Thymus (tissue), 11 donors: ENCODE measurements at regions not wholly inside any gene's neighbourhood (a gene's known extent, or its start where the extent isn't known, plus 50 kb on each side); places are given as distances from the start of the nearest gene placed in this dataset.
A peak's percentile ranks its signal among the peaks of the same experiment; 100 is the strongest.

ENCODE experiments used
- DNase-seq, 9 donors: peaks; one replicate each; pipeline ENCODE4 v3.0.0-alpha.2; 2013; ENCODE audit warnings: low spot score in 9 of 9, low read depth in 6 of 9, missing footprints in 1 of 9
- H3K27ac ChIP-seq, 2 donors: one replicate each; pipeline ENCODE4 v1.5.1; 2013; ENCODE audit warnings: control low read depth in 1 of 2, low read depth in 1 of 2, low read length in 1 of 2, mild to moderate bottlenecking in 1 of 2, moderate library complexity in 1 of 2
- H3K27me3 ChIP-seq, 2 donors: one replicate each; pipeline ENCODE4 v1.5.1; 2013; ENCODE audit warnings: low read length in 1 of 2; ENCODE audit not compliant: control insufficient read depth in 2 of 2, insufficient read depth in 1 of 2
- H3K36me3 ChIP-seq, 2 donors: one replicate each; pipeline ENCODE4 v1.5.1; 2013; ENCODE audit warnings: low read length in 1 of 2, mild to moderate bottlenecking in 1 of 2, moderate library complexity in 1 of 2; ENCODE audit not compliant: control insufficient read depth in 2 of 2, insufficient read depth in 2 of 2
- H3K4me1 ChIP-seq, 2 donors: one replicate each; pipeline ENCODE4 v1.5.1; 2013; ENCODE audit warnings: low read length in 2 of 2; ENCODE audit not compliant: control insufficient read depth in 2 of 2, insufficient read depth in 2 of 2
- H3K4me3 ChIP-seq, 2 donors: one replicate each; pipeline ENCODE4 v1.5.1; 2013; ENCODE audit warnings: low read length in 2 of 2, control low read depth in 1 of 2, mild to moderate bottlenecking in 1 of 2
- H3K9me3 ChIP-seq, 2 donors: one replicate each; pipeline ENCODE4 v1.5.1; 2013; ENCODE audit warnings: low read length in 1 of 2, mild to moderate bottlenecking in 1 of 2; ENCODE audit not compliant: control insufficient read depth in 2 of 2, insufficient read depth in 1 of 2
- WGBS: extraction: QIAGEN DNeasy Blood & Tissue Kit; methylation state at CpG from one replicate; pipeline ENCODE4 v1.1.7; 2013; 5-methylcytosine and 5-hydroxymethylcytosine counted together
- donor health status: healthy.

DNA sequence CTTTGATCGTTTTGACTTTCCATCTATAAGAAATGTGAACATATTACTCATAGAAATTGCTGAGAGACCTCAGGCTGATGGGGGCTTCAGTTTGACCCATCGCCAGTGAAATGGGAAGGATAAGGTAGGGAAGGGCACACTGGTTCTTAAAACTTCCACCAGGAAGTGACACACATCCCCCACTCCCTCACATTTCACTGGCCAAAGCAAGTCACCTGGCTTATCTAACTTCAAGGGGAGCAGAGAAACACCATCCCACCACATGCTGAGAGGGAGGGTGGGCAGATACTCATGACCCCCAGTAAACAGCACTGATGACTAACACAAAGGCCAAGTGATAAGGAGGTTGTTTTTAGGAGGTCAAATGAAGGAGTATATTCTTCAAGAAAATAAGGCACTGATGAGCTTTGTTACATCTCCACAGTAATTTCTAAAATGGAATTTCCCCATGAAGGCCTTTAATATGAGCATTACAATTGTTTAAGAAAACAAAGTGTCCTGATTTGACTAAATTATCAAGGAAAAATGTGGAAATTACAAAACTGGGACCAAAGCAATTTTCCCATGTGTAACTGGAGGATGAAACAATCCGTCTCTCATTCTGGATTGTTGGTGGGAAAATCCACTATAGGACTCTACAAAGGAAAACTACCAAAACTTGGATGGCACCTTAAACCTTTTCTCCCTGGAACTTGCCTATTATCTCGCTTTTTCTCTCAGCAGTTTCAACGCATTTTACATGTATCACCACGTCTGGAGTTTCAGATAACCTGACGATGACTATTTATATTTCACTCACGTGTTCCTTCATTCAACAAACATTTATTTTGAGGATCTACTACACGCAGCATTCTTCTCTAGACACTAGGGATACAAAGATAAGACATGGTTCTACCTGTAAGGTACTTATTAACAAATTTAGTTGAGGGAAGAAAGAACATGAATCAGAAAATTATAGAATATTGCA, 91.8 kb upstream of the EEA1 start:
- H3K36me3 ChIP-seq, result no peaks in the 10 kb centered on the region
- no peaks in the 10 kb centered on the region for H3K4me1 ChIP-seq
- H3K27ac ChIP-seq, result no peak overlapping the region
- no peak for DNase-seq
- no peak overlapping the region for H3K4me3 ChIP-seq
- H3K27me3 ChIP-seq, result no peaks in the 10 kb centered on the region
- WGBS, result 88% methylated on average over 9 of the region's 9 CpGs
- H3K9me3 ChIP-seq, result no peaks in the 10 kb centered on the region

DNA sequence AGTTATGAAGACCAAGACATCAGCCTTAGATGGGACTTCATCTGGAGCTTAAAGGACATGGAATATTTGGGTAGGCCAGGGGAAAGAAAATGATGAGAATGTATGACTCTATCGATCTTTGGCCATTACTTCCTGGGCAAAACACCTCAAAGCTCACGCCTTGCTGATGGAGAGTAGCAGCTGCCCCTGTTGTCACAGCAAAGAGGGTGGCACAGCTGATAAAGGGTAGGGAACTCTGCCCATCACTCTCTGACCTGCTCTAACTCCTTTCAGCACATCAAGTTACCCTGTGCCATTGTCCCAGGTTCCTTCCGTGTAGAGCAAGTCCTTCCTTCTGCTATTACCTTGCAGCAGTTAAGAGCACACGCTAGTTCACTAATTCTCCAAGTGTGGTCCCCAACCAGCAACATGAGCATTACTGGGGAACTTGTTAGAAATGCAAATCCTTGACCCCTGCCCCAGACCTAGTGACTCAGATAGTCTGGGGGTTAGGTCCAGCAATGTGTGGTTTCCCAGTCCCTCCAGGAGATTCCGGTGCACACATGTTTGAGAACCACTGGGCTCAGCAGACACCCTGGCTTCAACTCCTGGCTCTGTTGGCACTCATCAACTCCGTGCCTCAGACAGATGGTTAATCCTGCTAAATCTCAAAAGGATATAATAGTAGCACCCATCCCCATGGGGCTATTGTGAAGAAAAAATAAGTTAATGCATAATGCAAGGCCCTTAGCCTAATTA, 93.7 kb upstream of the EEA1 start:
- no peak for DNase-seq
- 97% methylated on average over 6 of the region's 6 CpGs for WGBS

DNA sequence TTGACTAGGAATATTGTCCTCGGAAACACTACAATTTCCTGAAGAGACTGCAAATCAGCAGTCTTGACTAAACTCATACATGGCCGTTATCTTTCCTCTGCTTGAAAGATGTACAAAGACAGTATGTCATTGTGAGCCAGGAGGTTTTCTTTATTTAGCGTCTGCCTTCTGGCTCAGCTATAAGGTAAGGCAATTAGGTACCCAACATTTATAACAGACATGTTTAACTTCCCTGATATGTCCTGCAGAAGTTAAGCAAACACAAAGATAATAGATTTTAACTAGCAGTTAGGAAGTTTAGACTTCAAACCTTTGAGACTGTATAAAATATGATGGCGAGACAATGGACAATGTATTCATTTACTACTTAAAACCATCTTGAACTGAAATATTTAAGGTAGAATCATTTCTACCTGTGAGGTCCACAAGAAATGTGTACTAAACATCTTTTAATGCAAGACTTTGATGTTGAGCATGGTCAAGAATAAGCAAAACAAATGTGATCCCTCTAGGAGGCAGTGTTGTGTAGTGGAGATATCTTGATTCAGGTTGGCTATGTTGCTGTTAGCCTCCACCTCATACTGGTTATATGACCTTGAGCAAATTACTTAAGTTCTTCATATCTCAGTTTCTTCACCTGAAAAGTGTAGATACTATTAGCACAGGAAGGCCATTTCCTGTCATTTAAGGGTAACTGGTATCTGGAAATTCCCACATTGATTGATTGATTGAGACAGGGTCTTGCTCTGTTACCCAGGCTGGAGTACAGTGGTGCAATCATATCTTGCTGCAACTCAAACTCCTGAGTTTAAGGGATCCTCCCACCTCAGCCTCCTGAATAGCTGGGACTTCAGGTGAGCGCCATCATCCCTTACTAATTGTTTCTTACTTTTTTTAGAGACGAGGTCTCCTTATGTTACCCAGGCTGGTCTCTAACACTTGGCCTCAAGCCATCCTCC, 96.3 kb upstream of the EEA1 start:
- DNase-seq, result peak in 8 of 9 donors; percentile 12 to 60 (median 18)
- H3K27ac ChIP-seq, result no peak overlapping the region
- H3K36me3 ChIP-seq, result no peaks in the 10 kb centered on the region
- no peak overlapping the region for H3K4me3 ChIP-seq
- no peaks in the 10 kb centered on the region for H3K27me3 ChIP-seq
- no peaks in the 10 kb centered on the region for H3K9me3 ChIP-seq
- WGBS, result 97% methylated on average over 6 of the region's 6 CpGs
- H3K4me1 ChIP-seq, result no peaks in the 10 kb centered on the region

More for the DNA sequence above, 93.7 kb upstream of the EEA1 start:
- Histone ChIP-seq H3K27me3 (no peaks in the 10 kb centered on the region), H3K27ac (no peak overlapping the region), H3K36me3 (no peaks in the 10 kb centered on the region), H3K4me3 (no peak overlapping the region), H3K9me3 (no peaks in the 10 kb centered on the region), H3K4me1 (no peaks in the 10 kb centered on the region)

DNA sequence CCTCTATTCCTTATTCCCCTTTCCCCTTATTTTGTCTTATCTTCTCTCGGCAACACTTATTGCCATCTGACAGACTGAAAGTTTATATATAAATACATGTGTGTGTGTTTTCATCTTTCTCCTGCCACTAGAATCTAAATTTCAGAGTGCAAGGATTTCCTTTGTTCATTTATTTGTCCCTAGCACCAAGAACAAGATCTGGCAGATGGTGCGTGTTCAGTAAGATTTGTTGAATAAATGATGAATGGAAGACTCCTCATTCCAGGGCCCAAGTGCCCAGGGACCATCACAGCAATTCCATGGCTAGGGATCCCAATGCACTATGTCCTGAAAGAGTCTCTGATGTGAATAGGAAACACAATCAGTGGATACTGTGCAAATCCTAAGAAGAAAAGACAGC, 97.9 kb upstream of the EEA1 start:
- H3K27ac ChIP-seq, result no peak overlapping the region
- DNase-seq, result no peak
- H3K36me3 ChIP-seq, result no peaks in the 10 kb centered on the region
- H3K4me3 ChIP-seq, result no peak overlapping the region
- H3K4me1 ChIP-seq, result no peaks in the 10 kb centered on the region
- H3K27me3 ChIP-seq, result no peaks in the 10 kb centered on the region
- no peaks in the 10 kb centered on the region for H3K9me3 ChIP-seq
- WGBS, result 100% methylated on average over 2 of the region's 2 CpGs

DNA sequence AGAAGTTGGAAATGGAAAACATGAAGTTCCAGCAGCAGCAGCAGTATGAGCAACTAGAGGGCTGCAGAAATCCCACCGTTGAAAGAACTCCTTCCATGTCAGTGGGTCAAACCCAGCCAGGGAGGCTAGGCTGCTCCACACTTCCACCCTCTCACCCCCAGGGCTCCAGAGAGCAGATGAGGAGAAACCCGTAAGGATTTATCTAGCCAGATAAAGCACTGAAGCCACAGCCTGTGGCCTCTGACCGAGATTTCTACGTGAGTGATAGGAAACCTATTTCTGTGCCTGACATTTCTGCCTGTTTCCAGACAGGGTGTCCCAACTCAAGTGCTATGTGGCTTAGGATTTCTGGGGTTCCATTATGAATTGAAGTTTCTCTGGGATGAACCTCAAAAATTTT, 100.0 kb upstream of the EEA1 start:
- DNase-seq, result no peak
- no peaks in the 10 kb centered on the region for H3K4me1 ChIP-seq
- no peak overlapping the region for H3K4me3 ChIP-seq
- no peaks in the 10 kb centered on the region for H3K9me3 ChIP-seq
- 96% methylated on average over 4 of the region's 4 CpGs for WGBS
- H3K36me3 ChIP-seq, result no peaks in the 10 kb centered on the region
- H3K27ac ChIP-seq, result no peak overlapping the region
- H3K27me3 ChIP-seq, result no peaks in the 10 kb centered on the region

DNA sequence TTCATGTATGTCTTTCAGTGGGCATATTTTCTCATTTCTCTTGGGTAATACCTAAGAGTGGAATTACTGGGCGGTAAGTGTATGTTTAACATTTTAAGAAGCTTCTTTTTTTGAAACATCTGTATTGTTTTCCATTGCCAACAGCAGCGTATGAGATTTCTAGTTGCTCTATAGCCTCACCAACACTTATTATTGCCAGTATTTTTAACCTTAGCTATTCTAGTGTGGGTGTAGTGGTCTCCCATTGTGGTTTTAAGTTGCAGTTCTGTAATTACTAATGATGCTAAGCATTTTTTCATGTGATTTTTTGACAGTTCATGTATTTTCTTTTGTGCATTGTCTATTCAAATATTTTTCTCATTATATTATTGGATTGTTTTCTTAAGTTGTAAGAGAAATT, 101.9 kb upstream of the EEA1 start:
- no peak for DNase-seq
- no peaks in the 10 kb centered on the region for H3K9me3 ChIP-seq
- H3K27me3 ChIP-seq, result no peaks in the 10 kb centered on the region
- no peak overlapping the region for H3K27ac ChIP-seq
- H3K4me1 ChIP-seq, result no peaks in the 10 kb centered on the region
- no peak overlapping the region for H3K4me3 ChIP-seq
- 67% methylated on average over 2 of the region's 2 CpGs for WGBS
- no peaks in the 10 kb centered on the region for H3K36me3 ChIP-seq

DNA sequence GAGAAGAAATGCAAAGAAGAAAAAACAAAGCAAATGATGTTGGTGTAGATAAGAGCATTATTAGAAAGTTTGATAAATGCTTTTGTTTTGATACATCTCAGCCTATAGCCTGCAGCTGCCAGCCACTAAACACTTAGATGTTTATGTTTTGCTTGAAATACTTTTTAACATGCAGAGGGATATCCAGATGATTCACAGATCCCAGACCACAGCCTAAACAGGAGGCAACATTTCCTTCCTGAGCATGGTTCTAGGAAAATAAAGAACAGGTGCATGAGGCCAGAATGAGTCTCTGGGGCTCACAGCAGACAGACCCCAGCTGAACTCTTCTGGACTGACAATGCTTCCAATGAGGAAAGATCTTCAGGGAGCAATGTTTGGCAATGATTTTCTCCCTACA, 103.7 kb upstream of the EEA1 start:
- Histone ChIP-seq H3K27ac (no peak overlapping the region), H3K4me3 (no peak overlapping the region)

DNA sequence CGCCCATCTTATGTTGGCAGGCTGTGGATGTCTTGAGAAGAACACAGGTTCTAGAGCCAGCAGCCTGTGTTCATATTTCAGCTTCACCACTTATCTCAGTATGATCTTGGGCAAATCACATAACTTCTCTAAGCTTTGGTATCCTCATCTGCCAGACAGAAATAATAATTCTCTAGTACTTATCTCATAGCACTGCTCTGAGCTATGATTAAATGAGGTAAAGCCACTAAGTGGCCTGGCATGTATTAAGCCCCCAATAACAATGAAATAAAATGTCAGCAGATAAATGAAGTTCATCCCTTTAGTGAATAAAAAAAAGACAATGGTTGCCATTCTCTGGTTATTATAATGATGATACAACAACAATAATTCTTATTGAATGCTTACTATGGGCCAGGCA, 104.9 kb upstream of the EEA1 start:
- no peak overlapping the region for H3K4me3 ChIP-seq
- H3K9me3 ChIP-seq, result no peaks in the 10 kb centered on the region
- 97% methylated on average over 1 of the region's 1 CpG for WGBS
- H3K36me3 ChIP-seq, result no peaks in the 10 kb centered on the region
- H3K27me3 ChIP-seq, result no peaks in the 10 kb centered on the region
- H3K27ac ChIP-seq, result no peak overlapping the region
- DNase-seq, result no peak
- no peaks in the 10 kb centered on the region for H3K4me1 ChIP-seq

More for the DNA sequence above, 103.7 kb upstream of the EEA1 start:
- H3K27me3 ChIP-seq, result no peaks in the 10 kb centered on the region
- no peak for DNase-seq
- no peaks in the 10 kb centered on the region for H3K9me3 ChIP-seq
- H3K4me1 ChIP-seq, result no peaks in the 10 kb centered on the region
- H3K36me3 ChIP-seq, result no peaks in the 10 kb centered on the region
